ENCODE measurements at regions not wholly inside any gene's neighbourhood (a gene's known extent, or its start where the extent isn't known, plus 50 kb on each side); places are given as distances from the start of the nearest gene placed in this dataset.
"Not testable (repeated sequence)": the region's sequence is repeated elsewhere in the genome, so short reads cannot be mapped to it uniquely, and the experiment has no call there.

- FAIRE-seq; H3K4me3 ChIP-seq; BruUV-seq (replicated peaks): not testable (repeated sequence)
Measured at GRCh38 chr2:215889240-215889969, 123.9 kb downstream of the MREG start.

GRCh38 chr2:215888680-215889079 is 124.7 kb downstream of the MREG start:
- ATAC-seq = no peak
- Histone ChIP-seq H4K20me1 (replicated peaks; ENCODE audit: control insufficient read depth, insufficient read depth, low read length) (no peaks in the 10 kb centered on the region), H3K4me1 (replicated peaks in 1 of 2; ENCODE audit: control insufficient read depth in 2 of 2, insufficient read depth in 2 of 2, low read length in 2 of 2) (no peaks in the 10 kb centered on the region), H3K79me2 (ENCODE audit: control insufficient read depth, insufficient read depth, low read length) (no peaks in the 10 kb centered on the region), H3K27ac (ENCODE audit: extremely low read depth, low read depth, low read length) (no peak overlapping the region), H3K4me2 (ENCODE audit: insufficient read depth, low read length) (no peak overlapping the region), H3K4me3 (no peak overlapping the region), H3K9ac (ENCODE audit: insufficient read depth in 1 of 2, low read depth in 2 of 2, low read length in 2 of 2) (no peak overlapping the region), H3K9me3 (replicated peaks; ENCODE audit: control insufficient read depth, insufficient read depth, low read depth, low read length) (no peaks in the 10 kb centered on the region), H3K9me1 (ENCODE audit: control insufficient read depth, insufficient read depth, low read length) (no peaks in the 10 kb centered on the region), H3K36me3 (ENCODE audit: control insufficient read depth, insufficient read depth, low read length) (no peaks in the 10 kb centered on the region), H2AFZ (ENCODE audit: low read depth, low read length) (no peak overlapping the region), H3K27me3 (ENCODE audit: control insufficient read depth in 2 of 2, insufficient read depth in 2 of 2, low read length in 2 of 2) (no peaks in the 10 kb centered on the region)
- FAIRE-seq = no peak
- TF ChIP-seq CBX1 (IDR thresholded peaks at IDR 0.05; ENCODE audit: low read depth) (no peak), ZNF212 (CRISPR knock-in tag; IDR thresholded peaks at IDR 0.05) (no peak)
- TF ChIP-seq, protein P1, sequence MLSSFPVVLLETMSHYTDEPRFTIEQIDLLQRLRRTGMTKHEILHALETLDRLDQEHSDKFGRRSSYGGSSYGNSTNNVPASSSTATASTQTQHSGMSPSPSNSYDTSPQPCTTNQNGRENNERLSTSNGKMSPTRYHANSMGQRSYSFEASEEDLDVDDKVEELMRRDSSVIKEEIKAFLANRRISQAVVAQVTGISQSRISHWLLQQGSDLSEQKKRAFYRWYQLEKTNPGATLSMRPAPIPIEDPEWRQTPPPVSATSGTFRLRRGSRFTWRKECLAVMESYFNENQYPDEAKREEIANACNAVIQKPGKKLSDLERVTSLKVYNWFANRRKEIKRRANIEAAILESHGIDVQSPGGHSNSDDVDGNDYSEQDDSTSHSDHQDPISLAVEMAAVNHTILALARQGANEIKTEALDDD (IDR thresholded peaks at IDR 0.05) = peak; percentile 34; the same call in 1 of the 2 replicates
- no TSS peak for BruUV-seq (replicated peaks)
- in situ Hi-C loops (cut with MboI) = no loop called here
- 0% methylated on average over 1 of the region's 2 CpGs for WGBS (ENCODE audit: insufficient coverage, low coverage, missing lambda C conversion rate)
- DNase-seq (ENCODE audit: extremely low read depth in 1 of 4, low spot score in 3 of 4) = no peak
- intact Hi-C loops (cut with micrococcal nuclease) = no loop called here
- ChIA-PET CTCF (ENCODE audit: low intra/inter-chr PET ratio) (no interaction called here), POLR2A (no interaction called here)

More at GRCh38 chr2:215889240-215889969, 123.9 kb downstream of the MREG start:
- H3K9me3 ChIP-seq (replicated peaks; ENCODE audit: control insufficient read depth, insufficient read depth, low read depth, low read length); H3K9ac ChIP-seq (ENCODE audit: insufficient read depth in 1 of 2, low read depth in 2 of 2, low read length in 2 of 2); H3K36me3 ChIP-seq (ENCODE audit: control insufficient read depth, insufficient read depth, low read length); ATAC-seq; POLR2A ChIA-PET; H3K27ac ChIP-seq (ENCODE audit: extremely low read depth, low read depth, low read length); H3K4me1 ChIP-seq (replicated peaks in 1 of 2; ENCODE audit: control insufficient read depth in 2 of 2, insufficient read depth in 2 of 2, low read length in 2 of 2); in situ Hi-C loops (cut with MboI); H3K4me2 ChIP-seq (ENCODE audit: insufficient read depth, low read length); H2AFZ ChIP-seq (ENCODE audit: low read depth, low read length); H3K27me3 ChIP-seq (ENCODE audit: control insufficient read depth in 2 of 2, insufficient read depth in 2 of 2, low read length in 2 of 2); H4K20me1 ChIP-seq (replicated peaks; ENCODE audit: control insufficient read depth, insufficient read depth, low read length); DNase-seq (ENCODE audit: extremely low read depth in 1 of 4, low spot score in 3 of 4); H3K9me1 ChIP-seq (ENCODE audit: control insufficient read depth, insufficient read depth, low read length); intact Hi-C loops (cut with micrococcal nuclease); CTCF ChIA-PET (ENCODE audit: low intra/inter-chr PET ratio); H3K79me2 ChIP-seq (ENCODE audit: control insufficient read depth, insufficient read depth, low read length): not testable (repeated sequence)
- peak; percentile 50; the same call in 1 of the 2 replicates for TF ChIP-seq BCOR (IDR thresholded peaks at IDR 0.05)
- TF ChIP-seq ZNF146 (CRISPR knock-in tag; IDR thresholded peaks at IDR 0.05; ENCODE audit: unreplicated experiment) = peak; percentile 69
- TF ChIP-seq SMARCA5 (IDR thresholded peaks at IDR 0.05) = 0 out of 2 replicates have a peak, but pooled peaks have one; percentile 15
- 28% methylated on average over 2 of the region's 4 CpGs for WGBS (ENCODE audit: insufficient coverage, low coverage, missing lambda C conversion rate)
